ENCODE measurements at regions not wholly inside any gene's neighbourhood (a gene's known extent, or its start where the extent isn't known, plus 50 kb on each side); places are given as distances from the start of the nearest gene placed in this dataset.

- no peaks in the 10 kb centered on the region for H3K27me3 Mint-ChIP-seq (ENCODE audit: low read depth)
- H3K4me1 Mint-ChIP-seq (ENCODE audit: low read depth), result peaks cover 3% of the 10 kb centered on the region
- H3K4me3 Mint-ChIP-seq, result no peak overlapping the region
- no peaks in the 10 kb centered on the region for H3K9me3 Mint-ChIP-seq
- CTCF ChIA-PET, result no interaction called here
- H3K36me3 Mint-ChIP-seq (ENCODE audit: low read depth), result no peaks in the 10 kb centered on the region
- DNase-seq, result no peak
- intact Hi-C loops (cut with micrococcal nuclease), result no loop called here
- H3K27ac Mint-ChIP-seq, result no peak overlapping the region
These were observed 89.2 kb downstream of the LIPG start for GRCh38 chr18:49651033-49651432.

- intact Hi-C loops (cut with micrococcal nuclease), result no loop called here
These were observed 88.6 kb downstream of the LIPG start for GRCh38 chr18:49650426-49650891.

GRCh38 chr18:49648811-49649210 lies 87.0 kb downstream of the LIPG start:
- no peaks in the 10 kb centered on the region for H3K27me3 Mint-ChIP-seq (ENCODE audit: low read depth)
- DNase-seq, result no peak
- no peak overlapping the region for H3K27ac Mint-ChIP-seq
- no peak overlapping the region for H3K4me3 Mint-ChIP-seq
- CTCF ChIA-PET, result interaction anchor here (0.6 kb wide), 1 partner anchor 280 kb away, joined by 3 read pairs; no protein-coding TSS in a partner anchor
- intact Hi-C loops (cut with micrococcal nuclease), result no loop called here
- peaks cover 3% of the 10 kb centered on the region for H3K4me1 Mint-ChIP-seq (ENCODE audit: low read depth)
- H3K9me3 Mint-ChIP-seq, result no peaks in the 10 kb centered on the region
- no peaks in the 10 kb centered on the region for H3K36me3 Mint-ChIP-seq (ENCODE audit: low read depth)

More at GRCh38 chr18:49650426-49650891, 88.6 kb downstream of the LIPG start:
- H3K27me3 Mint-ChIP-seq (ENCODE audit: low read depth), result no peaks in the 10 kb centered on the region
- no peak for DNase-seq
- no peak overlapping the region for H3K27ac Mint-ChIP-seq
- CTCF ChIA-PET, result no interaction called here
- H3K36me3 Mint-ChIP-seq (ENCODE audit: low read depth), result no peaks in the 10 kb centered on the region
- H3K4me3 Mint-ChIP-seq, result no peak overlapping the region
- H3K4me1 Mint-ChIP-seq (ENCODE audit: low read depth), result peaks cover 3% of the 10 kb centered on the region
- no peaks in the 10 kb centered on the region for H3K9me3 Mint-ChIP-seq
